Neural progenitor cell (in vitro differentiated cells): ENCODE measurements at regions not wholly inside any gene's neighbourhood (a gene's known extent, or its start where the extent isn't known, plus 50 kb on each side); places are given as distances from the start of the nearest gene placed in this dataset.

ENCODE experiments used
- EZH2 ChIP-seq: fragments of 200-600 bp; sonication (generic); IDR thresholded peaks from 2 replicates; pipeline ENCODE4 v1.6.1; 2017; ENCODE audit warnings: antibody characterized with exemption, mild to moderate bottlenecking, moderate library complexity
- EZH2phosphoT487 ChIP-seq: fragments of 200-600 bp; sonication (generic); IDR thresholded peaks from 2 replicates; pipeline ENCODE4 v1.6.1; 2017; ENCODE audit warnings: antibody characterized with exemption
- TF ChIP-seq, protein P1 (sequence below): fragments of 200-600 bp; sonication (generic); IDR thresholded peaks from 2 replicates; pipeline ENCODE4 v1.5.1; 2017; ENCODE audit warnings: antibody characterized with exemption, mild to moderate bottlenecking

DNA sequence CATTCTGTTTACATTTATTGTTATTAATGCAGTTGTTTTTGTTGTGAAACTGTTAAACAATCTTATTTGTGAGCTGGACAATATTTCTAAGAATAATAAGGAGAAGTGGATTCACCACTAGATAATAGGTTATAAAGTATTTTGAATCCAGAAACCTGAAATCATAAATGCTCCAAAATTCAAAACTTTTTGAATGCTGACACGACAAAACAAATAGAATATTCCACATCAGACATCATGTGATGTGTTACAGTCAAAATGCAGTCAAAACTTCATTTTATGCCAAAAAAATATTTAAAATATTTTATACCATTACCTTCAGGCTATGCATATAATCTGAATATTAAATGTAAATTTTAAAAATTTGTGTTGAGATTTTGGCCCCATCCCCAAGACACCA, 1321.4 kb downstream of the SLITRK1 start:
- TF ChIP-seq EZH2 (no peak), EZH2phosphoT487 (no peak)
- TF ChIP-seq, protein P1, sequence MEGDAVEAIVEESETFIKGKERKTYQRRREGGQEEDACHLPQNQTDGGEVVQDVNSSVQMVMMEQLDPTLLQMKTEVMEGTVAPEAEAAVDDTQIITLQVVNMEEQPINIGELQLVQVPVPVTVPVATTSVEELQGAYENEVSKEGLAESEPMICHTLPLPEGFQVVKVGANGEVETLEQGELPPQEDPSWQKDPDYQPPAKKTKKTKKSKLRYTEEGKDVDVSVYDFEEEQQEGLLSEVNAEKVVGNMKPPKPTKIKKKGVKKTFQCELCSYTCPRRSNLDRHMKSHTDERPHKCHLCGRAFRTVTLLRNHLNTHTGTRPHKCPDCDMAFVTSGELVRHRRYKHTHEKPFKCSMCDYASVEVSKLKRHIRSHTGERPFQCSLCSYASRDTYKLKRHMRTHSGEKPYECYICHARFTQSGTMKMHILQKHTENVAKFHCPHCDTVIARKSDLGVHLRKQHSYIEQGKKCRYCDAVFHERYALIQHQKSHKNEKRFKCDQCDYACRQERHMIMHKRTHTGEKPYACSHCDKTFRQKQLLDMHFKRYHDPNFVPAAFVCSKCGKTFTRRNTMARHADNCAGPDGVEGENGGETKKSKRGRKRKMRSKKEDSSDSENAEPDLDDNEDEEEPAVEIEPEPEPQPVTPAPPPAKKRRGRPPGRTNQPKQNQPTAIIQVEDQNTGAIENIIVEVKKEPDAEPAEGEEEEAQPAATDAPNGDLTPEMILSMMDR: no peak
